BJ (cell line): ENCODE measurements at regions not wholly inside any gene's neighbourhood (a gene's known extent, or its start where the extent isn't known, plus 50 kb on each side); places are given as distances from the start of the nearest gene placed in this dataset.

Experiments
- CTCF ChIA-PET: fragments of 350-600 bp; formaldehyde crosslinking; extraction: SDS; loops from one replicate; lab custom pipeline; 2021; ENCODE audit warnings: antibody characterized with exemption, inconsistent platforms; lab: Yijun Ruan, JAX
- POLR2A ChIA-PET: fragments of 300-600 bp; sonication (Branson Sonifier 250); formaldehyde crosslinking; extraction: SDS; loops from one replicate; lab custom pipeline; 2021; ENCODE audit warnings: antibody characterized with exemption; lab: Charles Lee
- DNase-seq: peaks from one replicate; pipeline ENCODE4 v3.0.0-alpha.2; 2011; ENCODE audit warnings: low read depth
- H3K27me3 ChIP-seq: 2 replicates; pipeline ENCODE4 v1.6.0; 2011; ENCODE audit warnings: low read length; ENCODE audit not compliant: control insufficient read depth, insufficient read depth
- H3K36me3 ChIP-seq: 2 replicates; pipeline ENCODE4 v1.5.1; 2011; ENCODE audit warnings: low read length; ENCODE audit not compliant: control insufficient read depth, insufficient read depth
- H3K4me3 ChIP-seq: 2 replicates; pipeline ENCODE4 v1.5.1; 2011; ENCODE audit warnings: low read depth, mild to moderate bottlenecking, control low read depth, low read length
- TF ChIP-seq, protein P1 (sequence below): IDR thresholded peaks from 2 replicates; pipeline ENCODE4 v1.5.1; 2011; ENCODE audit warnings: low read depth, mild to moderate bottlenecking, control low read depth, inconsistent platforms, low read length, moderate library complexity; ENCODE audit not compliant: insufficient read depth

DNA sequence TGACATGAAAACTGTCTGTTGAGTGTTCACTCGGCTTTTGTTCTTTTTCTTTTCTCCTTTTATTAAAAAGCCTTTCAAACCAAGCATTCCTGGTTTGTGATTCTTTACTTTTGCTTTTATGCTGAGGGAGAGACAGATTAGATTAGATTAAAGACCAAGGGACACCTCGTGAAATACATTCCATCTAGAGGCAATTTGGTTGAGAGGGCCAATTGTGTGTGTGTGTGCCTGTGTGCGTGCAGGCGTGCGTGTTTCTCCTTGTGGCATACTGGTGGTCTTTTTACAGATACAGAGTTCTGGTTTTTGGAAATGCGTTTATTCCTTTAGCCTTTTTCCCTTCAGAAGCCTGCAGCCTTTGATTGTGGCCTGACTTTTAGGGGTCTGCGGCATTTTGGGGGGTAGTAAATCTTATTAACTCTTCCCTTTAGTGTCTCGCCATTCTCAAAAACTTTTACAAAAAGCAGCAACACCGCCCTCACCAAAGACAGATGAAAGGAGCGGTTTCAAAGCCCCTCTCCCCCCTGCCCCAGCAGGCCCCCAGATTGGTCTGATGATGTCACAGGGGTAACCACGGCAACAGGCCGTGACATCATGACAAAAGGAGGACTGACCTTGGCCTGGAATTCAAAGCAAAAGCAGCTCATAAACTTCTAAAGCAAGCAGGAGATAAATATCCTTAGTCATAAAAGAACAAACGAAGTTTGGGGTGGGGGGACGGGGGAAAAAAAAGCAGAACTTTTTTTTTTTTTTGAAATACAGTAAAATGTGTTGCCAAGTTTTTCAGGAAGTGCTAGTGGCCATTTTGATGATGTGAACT lies 84.1 kb upstream of the TBX3 start:
- TF ChIP-seq, protein P1, sequence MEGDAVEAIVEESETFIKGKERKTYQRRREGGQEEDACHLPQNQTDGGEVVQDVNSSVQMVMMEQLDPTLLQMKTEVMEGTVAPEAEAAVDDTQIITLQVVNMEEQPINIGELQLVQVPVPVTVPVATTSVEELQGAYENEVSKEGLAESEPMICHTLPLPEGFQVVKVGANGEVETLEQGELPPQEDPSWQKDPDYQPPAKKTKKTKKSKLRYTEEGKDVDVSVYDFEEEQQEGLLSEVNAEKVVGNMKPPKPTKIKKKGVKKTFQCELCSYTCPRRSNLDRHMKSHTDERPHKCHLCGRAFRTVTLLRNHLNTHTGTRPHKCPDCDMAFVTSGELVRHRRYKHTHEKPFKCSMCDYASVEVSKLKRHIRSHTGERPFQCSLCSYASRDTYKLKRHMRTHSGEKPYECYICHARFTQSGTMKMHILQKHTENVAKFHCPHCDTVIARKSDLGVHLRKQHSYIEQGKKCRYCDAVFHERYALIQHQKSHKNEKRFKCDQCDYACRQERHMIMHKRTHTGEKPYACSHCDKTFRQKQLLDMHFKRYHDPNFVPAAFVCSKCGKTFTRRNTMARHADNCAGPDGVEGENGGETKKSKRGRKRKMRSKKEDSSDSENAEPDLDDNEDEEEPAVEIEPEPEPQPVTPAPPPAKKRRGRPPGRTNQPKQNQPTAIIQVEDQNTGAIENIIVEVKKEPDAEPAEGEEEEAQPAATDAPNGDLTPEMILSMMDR, result no peak
- CTCF ChIA-PET, result interaction anchor here (0.9 kb wide), 1 partner anchor 109 kb away, joined by 3 read pairs; no protein-coding TSS in a partner anchor
- Histone ChIP-seq H3K27me3 (no peaks in the 10 kb centered on the region), H3K4me3 (no peak overlapping the region), H3K36me3 (no peaks in the 10 kb centered on the region)
- POLR2A ChIA-PET, result interaction anchor here (0.7 kb wide), 1 partner anchor 15 kb away, joined by 3 read pairs; no protein-coding TSS in a partner anchor
- no peak for DNase-seq

DNA sequence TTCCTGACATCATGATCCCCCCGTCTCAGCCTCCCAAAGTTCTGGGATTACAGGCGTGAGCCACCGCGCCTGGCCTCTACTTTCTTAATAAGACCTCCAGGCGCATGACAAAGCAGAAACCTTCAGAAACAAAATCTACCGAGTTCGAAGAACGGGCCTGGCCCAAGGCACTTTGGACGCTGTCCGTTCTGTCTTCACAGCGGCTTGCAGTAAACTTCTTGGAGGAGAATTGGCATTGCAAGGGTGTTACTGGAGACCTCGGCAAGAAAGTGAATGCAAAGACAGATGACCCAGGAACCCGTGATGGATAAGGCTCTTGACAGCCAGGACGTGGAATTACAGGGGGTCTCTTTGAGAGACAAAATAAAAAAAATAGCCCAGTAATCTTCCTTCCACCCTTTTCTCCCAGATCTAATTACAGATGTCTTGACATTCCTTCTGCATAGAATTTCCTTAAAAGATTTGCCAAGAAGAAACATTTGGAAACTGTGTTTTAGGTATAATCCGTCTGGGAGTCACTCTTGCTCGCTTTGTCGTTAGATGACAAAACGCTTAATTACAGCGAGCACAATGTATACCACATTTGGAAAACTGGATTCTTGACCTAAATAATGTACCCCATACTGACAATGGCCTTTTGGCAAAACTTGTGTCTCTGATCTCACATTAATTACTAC lies 83.2 kb upstream of the TBX3 start:
- DNase-seq, result no peak
- CTCF ChIA-PET, result interaction anchor here (0.6 kb wide), 1 partner anchor 76 kb away, joined by 3 read pairs; no protein-coding TSS in a partner anchor
- no peak overlapping the region for H3K4me3 ChIP-seq
- H3K27me3 ChIP-seq, result no peaks in the 10 kb centered on the region
- TF ChIP-seq, protein P1, result no peak
- H3K36me3 ChIP-seq, result no peaks in the 10 kb centered on the region
- POLR2A ChIA-PET, result no interaction called here

DNA sequence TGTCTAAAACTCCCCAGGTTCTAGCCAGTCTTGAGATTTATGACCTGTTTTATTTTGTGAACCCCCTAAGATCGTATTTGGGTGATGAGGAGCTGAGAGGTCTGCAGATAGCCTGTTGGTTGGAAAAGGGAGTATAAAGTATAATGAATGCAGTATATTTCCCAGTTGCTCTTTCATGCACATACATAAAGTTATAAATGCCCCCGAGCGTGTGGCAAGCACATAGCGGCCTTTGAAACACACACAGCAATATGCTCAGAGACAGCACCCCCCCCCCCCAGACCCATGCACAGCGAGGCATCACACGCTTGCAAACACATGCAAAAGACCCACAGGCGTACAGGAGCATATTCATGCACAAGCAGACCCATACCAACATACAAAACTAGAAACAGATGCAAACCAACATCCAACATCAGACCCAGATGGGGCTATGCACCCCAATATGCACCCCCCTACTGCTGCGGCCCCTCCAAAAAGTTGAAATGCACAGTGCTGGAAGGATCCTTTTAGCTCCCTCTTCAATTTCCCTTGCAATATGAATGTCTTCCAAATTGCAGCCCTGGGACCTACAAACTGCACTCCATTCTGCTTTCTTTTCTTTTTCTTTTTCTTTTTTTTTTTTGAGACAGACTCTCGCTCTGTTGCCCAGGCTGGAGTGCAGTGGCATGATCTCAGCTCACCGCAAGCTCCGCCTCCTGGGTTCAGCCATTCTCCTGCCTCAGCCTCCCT lies 82.2 kb upstream of the TBX3 start:
- ChIA-PET CTCF (no interaction called here), POLR2A (interaction anchor here (0.6 kb wide), 1 partner anchor 19 kb away, joined by 12 read pairs; no protein-coding TSS in a partner anchor)
- TF ChIP-seq, protein P1, result no peak
- H3K27me3 ChIP-seq, result no peaks in the 10 kb centered on the region
- H3K4me3 ChIP-seq, result no peak overlapping the region
- no peak for DNase-seq
- no peaks in the 10 kb centered on the region for H3K36me3 ChIP-seq

DNA sequence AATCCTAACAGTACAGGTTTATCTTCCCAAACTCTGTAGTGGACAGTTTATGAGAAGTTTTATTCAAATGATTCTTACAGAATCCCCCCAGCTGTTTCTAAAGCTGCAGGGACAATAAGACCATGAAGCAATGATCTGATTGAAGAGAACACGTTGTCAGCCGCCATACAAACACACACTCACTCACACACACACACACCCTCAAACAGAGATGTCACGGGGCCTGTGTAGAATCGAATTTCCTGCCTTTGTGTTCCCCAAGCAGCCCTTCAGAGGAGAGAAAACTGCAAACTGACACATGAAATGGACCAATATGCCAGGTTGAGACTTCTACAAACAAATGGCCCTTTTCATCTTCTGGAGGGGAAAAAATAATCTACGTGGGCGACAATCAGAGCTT lies 80.5 kb upstream of the TBX3 start:
- no peaks in the 10 kb centered on the region for H3K36me3 ChIP-seq
- H3K4me3 ChIP-seq, result no peak overlapping the region
- DNase-seq, result no peak
- ChIA-PET CTCF (no interaction called here), POLR2A (interaction anchor here (0.6 kb wide), 1 partner anchor 20 kb away, joined by 3 read pairs; no protein-coding TSS in a partner anchor)
- no peaks in the 10 kb centered on the region for H3K27me3 ChIP-seq
- TF ChIP-seq, protein P1, result no peak
